CD4-positive, alpha-beta T cell treated with Interleukin-1 beta for 1 hour (primary cell): ENCODE measurements at regions not wholly inside any gene's neighbourhood (a gene's known extent, or its start where the extent isn't known, plus 50 kb on each side); places are given as distances from the start of the nearest gene placed in this dataset.
"Not testable (repeated sequence)": the region's sequence is repeated elsewhere in the genome, so short reads cannot be mapped to it uniquely, and the experiment has no call there.

Source experiments
- DNase-seq, 2 donors: peaks; one replicate each; pipeline ENCODE4 v3.0.0-alpha.2; 2020 to 2022

DNA sequence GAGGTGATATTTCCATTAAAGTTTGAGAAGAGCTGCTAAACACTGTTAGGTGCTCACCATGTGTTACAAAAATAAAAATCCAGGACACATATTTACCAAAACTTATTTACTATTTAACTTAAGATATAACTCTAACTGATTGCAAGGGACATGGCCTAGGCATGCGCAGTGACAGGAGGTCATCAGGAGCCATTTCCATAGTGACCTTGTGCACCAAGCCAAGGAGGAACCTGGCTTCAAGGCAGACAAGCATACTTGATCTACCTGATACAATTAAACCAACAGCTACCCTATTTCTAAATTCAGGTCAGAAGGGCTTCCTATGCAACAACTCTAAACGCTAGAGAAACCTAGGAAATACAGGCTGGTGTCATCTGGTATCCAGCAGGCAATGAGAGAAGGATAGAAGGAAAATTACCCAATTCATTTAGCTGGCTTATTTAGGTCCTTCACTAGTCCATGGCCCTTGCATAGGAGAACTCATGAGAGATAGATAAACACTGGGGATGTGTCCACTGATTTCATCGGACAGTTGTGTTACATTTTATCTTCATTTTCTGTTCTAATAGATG lies 134.4 kb downstream of the FOXB1 start:
- DNase-seq = no peak

DNA sequence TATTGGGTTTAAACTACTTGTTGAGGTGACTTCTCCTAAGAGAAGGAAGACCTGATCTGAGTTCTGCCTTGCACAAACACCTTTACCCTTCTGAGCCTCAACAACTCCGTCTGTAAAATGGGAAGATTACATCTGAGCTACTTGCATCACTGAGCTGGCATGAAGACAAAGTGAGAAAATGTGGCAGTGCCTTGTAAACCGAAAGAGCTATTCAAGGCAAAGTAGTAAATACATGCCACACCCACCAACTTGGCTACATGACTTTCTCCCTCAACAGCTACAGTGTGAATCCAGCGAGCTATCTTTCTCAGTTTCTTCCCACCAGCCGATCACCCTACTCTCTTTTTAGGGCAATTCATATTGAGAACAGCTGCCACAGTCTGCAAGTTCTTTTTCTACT lies 148.3 kb downstream of the FOXB1 start:
- DNase-seq = no peak

- no peak for DNase-seq
These were observed 150.7 kb downstream of the FOXB1 start for GRCh38 chr15:60154764-60155325.

DNA sequence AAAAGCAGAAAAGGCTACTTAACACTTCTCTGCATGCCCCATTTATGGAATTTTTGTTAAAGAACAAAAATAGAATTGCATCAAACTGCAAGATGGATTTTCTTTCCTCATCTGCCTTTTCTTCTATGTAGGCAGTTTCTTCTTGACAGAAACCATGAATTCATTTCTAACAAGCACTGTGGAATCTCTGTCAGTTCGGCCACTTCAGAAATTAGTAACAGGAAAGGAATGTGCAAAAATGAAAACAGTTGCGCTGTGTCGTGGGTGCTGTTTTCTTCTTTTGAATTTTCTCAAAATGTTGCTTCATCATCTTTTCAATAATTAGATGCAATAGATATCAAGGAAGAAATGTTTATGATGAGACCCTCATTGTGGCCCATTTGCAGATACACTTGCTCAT lies 151.6 kb downstream of the FOXB1 start:
- DNase-seq = no peak

- DNase-seq = no peak
These were observed 156.8 kb downstream of the FOXB1 start for GRCh38 chr15:60160909-60161308.

- no peak for DNase-seq
These were observed 157.6 kb downstream of the FOXB1 start for GRCh38 chr15:60161704-60162103.

- no peak for DNase-seq
These were observed 158.3 kb downstream of the FOXB1 start for GRCh38 chr15:60162251-60162967.

DNA sequence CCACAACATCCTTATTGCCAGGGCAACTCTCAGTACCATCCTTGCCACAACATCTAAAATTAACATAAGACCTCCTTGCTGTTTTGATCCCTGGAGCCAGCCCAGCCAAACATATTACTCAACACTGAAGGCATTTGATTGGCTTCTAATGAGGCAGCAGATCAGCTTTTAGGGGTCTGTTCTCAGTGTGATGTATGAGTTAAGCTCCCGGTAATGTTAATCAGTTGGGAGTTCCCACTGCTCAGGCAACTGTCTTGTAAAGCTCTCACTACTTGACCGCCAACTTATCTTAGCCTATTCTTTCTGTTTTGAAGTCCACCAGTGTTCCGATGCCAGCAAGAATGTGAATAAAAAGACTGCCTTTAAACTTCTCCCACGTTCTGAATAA lies 158.9 kb downstream of the FOXB1 start:
- no peak for DNase-seq

DNA sequence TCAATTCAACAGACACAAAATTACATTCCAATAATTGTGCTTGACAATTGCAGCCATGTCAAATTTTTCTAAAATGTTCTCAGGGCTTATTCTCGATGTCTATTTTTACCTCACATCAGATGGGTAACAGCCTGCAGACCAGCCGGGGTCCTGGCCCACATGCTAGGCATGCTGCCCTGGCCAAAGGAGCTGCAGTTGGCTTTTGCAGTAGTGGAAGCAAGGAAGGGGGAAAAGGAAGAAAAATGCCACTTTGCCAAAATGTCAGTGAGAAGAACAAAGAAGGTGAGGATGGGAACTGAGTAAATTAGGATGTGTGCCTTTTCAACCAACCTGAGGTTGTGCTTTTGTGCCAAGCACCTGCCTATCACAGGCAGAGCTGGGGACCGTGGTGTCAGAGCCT lies 161.0 kb downstream of the FOXB1 start:
- no peak for DNase-seq

GRCh38 chr15:60172143-60172542 lies 168.0 kb downstream of the FOXB1 start:
- no peak for DNase-seq

GRCh38 chr15:60179786-60180391 lies 175.8 kb downstream of the FOXB1 start:
- DNase-seq = peak in 1 of 2 donors; percentile 53

DNA sequence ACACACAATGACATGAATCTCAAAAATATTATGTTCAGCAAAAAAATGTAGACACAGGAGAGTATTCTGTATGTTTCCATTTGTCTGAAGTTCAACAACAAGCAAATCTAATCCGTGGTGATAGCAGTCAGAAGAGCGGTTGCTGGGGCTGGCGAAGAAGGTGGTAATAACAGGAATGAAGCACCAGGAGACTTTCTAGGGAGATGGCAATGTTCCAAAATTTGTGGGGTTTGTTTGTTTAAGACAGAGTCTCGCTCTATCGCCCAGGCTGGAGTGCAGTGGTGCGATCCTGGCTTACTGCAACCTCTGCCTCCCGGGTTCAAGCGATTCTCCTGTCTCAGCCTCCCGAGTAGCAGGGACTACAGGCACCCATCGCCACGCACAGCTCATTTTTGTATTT lies 177.8 kb downstream of the FOXB1 start:
- DNase-seq = not testable (repeated sequence)

GRCh38 chr15:60183366-60183765 lies 179.3 kb downstream of the FOXB1 start:
- no peak for DNase-seq

DNA sequence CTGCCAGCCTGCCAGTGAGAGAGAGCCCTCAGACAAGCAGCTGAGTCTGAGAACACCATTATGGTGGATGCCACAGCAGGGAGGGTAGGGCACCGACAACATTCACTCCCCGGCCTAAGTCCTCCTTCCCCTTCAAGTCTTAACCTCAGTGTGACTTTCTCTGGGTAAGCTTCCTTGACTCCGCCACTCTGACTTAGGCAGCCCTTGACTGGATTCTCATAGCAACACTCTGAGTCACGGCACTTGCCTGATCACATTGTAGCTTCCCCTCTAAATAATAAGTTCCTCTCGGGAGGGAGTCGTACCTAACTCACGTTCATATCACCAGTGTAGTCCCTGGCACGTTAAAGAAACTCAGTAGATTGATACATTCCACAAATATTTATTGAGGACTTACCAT lies 180.5 kb downstream of the FOXB1 start:
- DNase-seq = no peak

GRCh38 chr15:60191016-60191415 lies 186.9 kb downstream of the FOXB1 start:
- DNase-seq = no peak

GRCh38 chr15:60191821-60192220 lies 187.7 kb downstream of the FOXB1 start:
- DNase-seq = no peak

- no peak for DNase-seq
These were observed 191.5 kb downstream of the FOXB1 start for GRCh38 chr15:60195611-60196010.

- no peak for DNase-seq
These were observed 193.5 kb downstream of the ANXA2 start for GRCh38 chr15:60204131-60204885.

DNA sequence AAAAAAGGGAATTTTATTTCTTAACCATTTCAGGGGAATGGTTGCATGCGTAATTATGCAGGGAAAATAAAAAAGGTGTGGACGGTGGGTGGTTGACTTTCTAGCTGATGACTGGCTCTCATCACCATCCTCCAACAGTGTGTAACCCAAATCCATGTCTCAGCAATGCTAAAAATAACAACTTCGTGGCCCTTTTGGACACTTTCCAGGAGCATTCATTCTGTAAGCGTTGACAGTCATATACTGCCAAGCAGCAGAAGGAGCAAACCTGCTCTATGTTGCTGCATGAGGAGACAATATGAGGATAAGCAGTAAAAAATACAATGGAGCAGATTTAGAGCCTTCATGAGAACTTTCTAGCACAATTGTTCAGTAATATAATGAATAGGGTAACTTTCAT lies 189.1 kb downstream of the ANXA2 start:
- DNase-seq = no peak

- no peak for DNase-seq
These were observed 185.2 kb downstream of the ANXA2 start for GRCh38 chr15:60212536-60212935.

DNA sequence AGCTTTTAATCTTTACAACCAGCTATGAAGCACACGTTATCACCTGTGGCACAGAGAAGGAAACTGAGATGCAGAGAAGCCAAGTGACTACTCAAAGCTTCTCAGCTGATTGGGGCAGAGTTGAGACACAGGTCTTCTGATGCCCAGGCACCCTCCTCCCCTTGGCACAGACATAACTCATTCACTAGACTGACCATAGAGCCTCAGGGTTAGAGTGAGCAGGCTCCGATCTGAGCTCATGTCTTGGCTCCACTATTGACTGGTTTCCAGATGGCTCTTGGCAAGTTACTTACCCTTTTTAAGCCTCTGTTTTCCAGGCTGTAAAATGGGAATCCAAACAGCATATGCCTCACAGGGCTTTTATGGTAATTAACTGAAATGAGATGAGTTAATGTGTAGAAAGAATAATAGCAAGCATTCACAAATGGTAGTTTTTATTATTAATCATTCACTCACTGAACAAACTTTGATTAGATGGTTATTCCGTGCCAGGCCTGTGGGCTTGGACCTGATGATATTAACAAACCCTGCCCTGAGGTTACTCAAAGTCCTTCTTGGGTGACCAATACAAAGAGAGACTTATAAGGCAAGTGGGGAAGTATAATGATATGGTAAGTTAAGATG lies 184.3 kb downstream of the ANXA2 start:
- no peak for DNase-seq

DNA sequence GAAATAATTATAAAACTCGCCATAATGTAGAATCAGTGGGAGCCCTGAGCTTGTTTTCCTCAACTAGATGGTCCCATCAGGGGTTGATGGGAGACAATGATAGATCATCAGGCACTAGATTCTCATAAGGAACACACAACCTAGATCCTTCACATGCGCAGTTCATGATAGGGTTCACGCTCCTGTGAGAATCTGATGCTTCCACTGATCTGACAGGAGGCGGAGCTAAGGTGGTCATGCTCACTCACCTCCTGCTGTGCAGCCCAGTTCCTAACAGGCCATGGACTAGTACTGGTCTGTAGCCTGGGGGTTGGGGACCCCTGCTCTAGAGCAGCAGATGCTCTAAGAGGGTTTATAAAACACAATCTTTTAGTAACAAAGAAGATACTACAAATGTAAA lies 183.6 kb downstream of the ANXA2 start:
- no peak for DNase-seq
